ENCODE measurements at regions not wholly inside any gene's neighbourhood (a gene's known extent, or its start where the extent isn't known, plus 50 kb on each side); places are given as distances from the start of the nearest gene placed in this dataset.

GRCh38 chr7:137097111-137097510, 228.7 kb downstream of the CHRM2 start:
- Histone ChIP-seq H3K27me3 (ENCODE audit: insufficient read depth, low read depth, low read length) (no peaks in the 10 kb centered on the region), H3K36me3 (ENCODE audit: insufficient read depth, low read length) (no peaks in the 10 kb centered on the region), H3K27ac (ENCODE audit: low read length) (no peak overlapping the region), H3K9me3 (ENCODE audit: low read length) (no peaks in the 10 kb centered on the region), H3K4me3 (ENCODE audit: low read length) (no peak overlapping the region), H3K4me2 (ENCODE audit: low read length) (no peak overlapping the region), H3K9me2 (ENCODE audit: insufficient read depth, low read length) (no peaks in the 10 kb centered on the region), H4K20me1 (ENCODE audit: insufficient read depth) (no peaks in the 10 kb centered on the region), H3F3A (ENCODE audit: insufficient read depth, low read length, poor library complexity, severe bottlenecking) (no peaks in the 10 kb centered on the region), H3K79me2 (replicated peaks; ENCODE audit: insufficient read depth, low read length) (no peaks in the 10 kb centered on the region), H3K9ac (ENCODE audit: low read length) (no peak overlapping the region), H2AFZ (ENCODE audit: low read depth, low read length) (no peak overlapping the region)
- TF ChIP-seq CTCF (IDR thresholded peaks at IDR 0.05; ENCODE audit: poor library complexity, severe bottlenecking) = no peak
- TF ChIP-seq POLR2AphosphoS5 (IDR thresholded peaks at IDR 0.05) = no peak
- no peak for TF ChIP-seq EP300 (conservative IDR thresholded peaks at IDR 0.05; ENCODE audit: poor library complexity, severe bottlenecking)
- TF ChIP-seq RAD21 (conservative IDR thresholded peaks at IDR 0.05) = no peak
- no peak for TF ChIP-seq SMC3 (conservative IDR thresholded peaks at IDR 0.05; ENCODE audit: poor library complexity)
- TF ChIP-seq MXI1 (conservative IDR thresholded peaks at IDR 0.05; ENCODE audit: poor library complexity, severe bottlenecking) = no peak
- no peak for TF ChIP-seq EZH2 (IDR thresholded peaks at IDR 0.05; ENCODE audit: borderline replicate concordance, insufficient read depth, low read length, poor library complexity, severe bottlenecking)
- no peak for TF ChIP-seq TAF1 (IDR thresholded peaks at IDR 0.05; ENCODE audit: low read depth)
- no peak for TF ChIP-seq REST (IDR thresholded peaks at IDR 0.05; ENCODE audit: borderline replicate concordance)

GRCh38 chr7:137096607-137097006, 228.2 kb downstream of the CHRM2 start:
- no peaks in the 10 kb centered on the region for H4K20me1 ChIP-seq (ENCODE audit: insufficient read depth)
- H3K27me3 ChIP-seq (ENCODE audit: insufficient read depth, low read depth, low read length) = no peaks in the 10 kb centered on the region
- H3F3A ChIP-seq (ENCODE audit: insufficient read depth, low read length, poor library complexity, severe bottlenecking) = no peaks in the 10 kb centered on the region
- no peak overlapping the region for H3K27ac ChIP-seq (ENCODE audit: low read length)
- H2AFZ ChIP-seq (ENCODE audit: low read depth, low read length) = no peak overlapping the region
- no peak overlapping the region for H3K9ac ChIP-seq (ENCODE audit: low read length)
- no peak overlapping the region for H3K4me2 ChIP-seq (ENCODE audit: low read length)
- TF ChIP-seq MXI1 (conservative IDR thresholded peaks at IDR 0.05; ENCODE audit: poor library complexity, severe bottlenecking) (no peak), SMC3 (conservative IDR thresholded peaks at IDR 0.05; ENCODE audit: poor library complexity) (no peak), TAF1 (IDR thresholded peaks at IDR 0.05; ENCODE audit: low read depth) (no peak), RAD21 (conservative IDR thresholded peaks at IDR 0.05) (no peak), EZH2 (IDR thresholded peaks at IDR 0.05; ENCODE audit: borderline replicate concordance, insufficient read depth, low read length, poor library complexity, severe bottlenecking) (no peak), POLR2AphosphoS5 (IDR thresholded peaks at IDR 0.05) (no peak), REST (IDR thresholded peaks at IDR 0.05; ENCODE audit: borderline replicate concordance) (no peak), CTCF (IDR thresholded peaks at IDR 0.05; ENCODE audit: poor library complexity, severe bottlenecking) (no peak)
- no peaks in the 10 kb centered on the region for H3K79me2 ChIP-seq (replicated peaks; ENCODE audit: insufficient read depth, low read length)
- H3K36me3 ChIP-seq (ENCODE audit: insufficient read depth, low read length) = no peaks in the 10 kb centered on the region
- no peak overlapping the region for H3K4me3 ChIP-seq (ENCODE audit: low read length)
- H3K9me3 ChIP-seq (ENCODE audit: low read length) = no peaks in the 10 kb centered on the region
- H3K9me2 ChIP-seq (ENCODE audit: insufficient read depth, low read length) = no peaks in the 10 kb centered on the region
